H9 (cell line): ENCODE measurements at regions not wholly inside any gene's neighbourhood (a gene's known extent, or its start where the extent isn't known, plus 50 kb on each side); places are given as distances from the start of the nearest gene placed in this dataset.

Experiments
- DNase-seq: peaks from one replicate; pipeline ENCODE4 v3.0.0-alpha.2; 2017
- H2AFZ ChIP-seq: one replicate; pipeline ENCODE4 v1.6.1; 2013; ENCODE audit warnings: mild to moderate bottlenecking, low read length, control low read depth, moderate library complexity
- H2AK5ac ChIP-seq: 2 replicates; pipeline ENCODE4 v1.6.1; 2013; ENCODE audit warnings: low read length, control low read depth, mixed read lengths; ENCODE audit not compliant: insufficient read length
- H2BK120ac ChIP-seq: one replicate; pipeline ENCODE4 v1.6.1; 2013; ENCODE audit warnings: low read depth, mild to moderate bottlenecking, low read length, control low read depth, inconsistent platforms; ENCODE audit not compliant: poor library complexity, severe bottlenecking
- H2BK12ac ChIP-seq: 2 replicates; pipeline ENCODE4 v1.6.1; 2013; ENCODE audit warnings: low read length, control low read depth, mixed read lengths, low read depth; ENCODE audit not compliant: insufficient read length
- H2BK15ac ChIP-seq: 2 replicates; pipeline ENCODE4 v1.6.1; 2013; ENCODE audit warnings: low read depth, low read length, control low read depth
- H2BK20ac ChIP-seq: one replicate; pipeline ENCODE4 v1.6.1; 2013; ENCODE audit warnings: low read depth, mild to moderate bottlenecking, low read length, control low read depth, inconsistent platforms; ENCODE audit not compliant: poor library complexity, severe bottlenecking
- H2BK5ac ChIP-seq: 2 replicates; pipeline ENCODE4 v1.6.1; 2013; ENCODE audit warnings: low read length, control low read depth, mixed read lengths; ENCODE audit not compliant: insufficient read length
- H3K14ac ChIP-seq: 2 replicates; pipeline ENCODE4 v1.6.1; 2013; ENCODE audit warnings: low read length, control low read depth; ENCODE audit not compliant: insufficient read depth
- H3K18ac ChIP-seq: 2 replicates; pipeline ENCODE4 v1.6.1; 2013; ENCODE audit warnings: low read depth, mild to moderate bottlenecking, mixed read lengths, low read length, control low read depth; ENCODE audit not compliant: insufficient read length
- H3K23ac ChIP-seq: 2 replicates; pipeline ENCODE4 v1.6.1; 2013; ENCODE audit warnings: low read length, control low read depth, mixed read lengths, low read depth; ENCODE audit not compliant: insufficient read length
- H3K23me2 ChIP-seq: 2 replicates; pipeline ENCODE4 v1.6.1; 2013; ENCODE audit warnings: low read depth, mild to moderate bottlenecking, mixed read lengths, low read length, control low read depth; ENCODE audit not compliant: insufficient read length, poor library complexity, severe bottlenecking
- H3K27ac ChIP-seq: 2 replicates; pipeline ENCODE4 v1.5.1; 2013; ENCODE audit warnings: low read length, control low read depth, mixed read lengths, low read depth; ENCODE audit not compliant: insufficient read length
- H3K27me3 ChIP-seq: 2 replicates; pipeline ENCODE4 v1.6.1; 2013; ENCODE audit warnings: low read length, control low read depth, inconsistent platforms; ENCODE audit not compliant: insufficient read depth
- H3K4ac ChIP-seq: 2 replicates; pipeline ENCODE4 v1.6.1; 2013; ENCODE audit warnings: low read depth, mild to moderate bottlenecking, control low read depth, inconsistent platforms, low read length, moderate library complexity
- H3K4me1 ChIP-seq: 2 replicates; pipeline ENCODE4 v1.6.1; 2013; ENCODE audit warnings: low read length, control low read depth, inconsistent platforms; ENCODE audit not compliant: insufficient read depth
- H3K4me2 ChIP-seq: 2 replicates; pipeline ENCODE4 v1.6.1; 2013; ENCODE audit warnings: low read length, control low read depth, mixed read lengths; ENCODE audit not compliant: insufficient read length, insufficient read depth
- H3K56ac ChIP-seq: 2 replicates; pipeline ENCODE4 v1.6.1; 2013; ENCODE audit warnings: low read depth, mild to moderate bottlenecking, mixed read lengths, low read length, control low read depth; ENCODE audit not compliant: insufficient read length
- H3K79me1 ChIP-seq: 2 replicates; pipeline ENCODE4 v1.6.1; 2013; ENCODE audit warnings: low read depth, mild to moderate bottlenecking, moderate library complexity, low read length, control low read depth, inconsistent platforms; ENCODE audit not compliant: insufficient read depth, poor library complexity, severe bottlenecking
- H3K79me2 ChIP-seq: 2 replicates; pipeline ENCODE4 v1.6.1; 2013; ENCODE audit warnings: low read length, control low read depth, inconsistent platforms; ENCODE audit not compliant: insufficient read depth
- H3K9ac ChIP-seq: 2 replicates; pipeline ENCODE4 v1.6.1; 2013; ENCODE audit warnings: low read length, control low read depth, mixed read lengths; ENCODE audit not compliant: insufficient read length; ENCODE audit errors: extremely low read depth
- H3K9me3 ChIP-seq: one replicate; pipeline ENCODE4 v1.6.1; 2013; ENCODE audit warnings: low read depth, low read length, inconsistent platforms; ENCODE audit not compliant: control insufficient read depth
- H3T11ph ChIP-seq: one replicate; pipeline ENCODE4 v1.6.1; 2013; ENCODE audit warnings: mild to moderate bottlenecking, low read length, control low read depth, inconsistent platforms
- H4K20me1 ChIP-seq: one replicate; pipeline ENCODE4 v1.6.1; 2013; ENCODE audit not compliant: control insufficient read depth, insufficient read length, insufficient read depth
- H4K5ac ChIP-seq: 2 replicates; pipeline ENCODE4 v1.6.1; 2013; ENCODE audit warnings: low read depth, mild to moderate bottlenecking, mixed read lengths, low read length, control low read depth; ENCODE audit not compliant: insufficient read length
- H4K8ac ChIP-seq: replicated peaks from 2 replicates; pipeline ENCODE4 v1.6.1; 2013; ENCODE audit warnings: low read length, control low read depth, mixed read lengths, low read depth; ENCODE audit not compliant: insufficient read length
- H4K91ac ChIP-seq: 2 replicates; pipeline ENCODE4 v1.6.1; 2013; ENCODE audit warnings: low read depth, mild to moderate bottlenecking, moderate library complexity, mixed read lengths, low read length, control low read depth; ENCODE audit not compliant: insufficient read length
- H3K27ac Mint-ChIP-seq, 3 experiments: 2 replicates in 2 of 3; 3 replicates in 1 of 3; pipeline ENCODE4 v1.8.0; 2020 to 2021; ENCODE audit warnings: mixed read lengths in 3 of 3, mild to moderate bottlenecking in 1 of 3, moderate library complexity in 1 of 3
- H3K27me3 Mint-ChIP-seq: 2 replicates; pipeline ENCODE4 v1.8.0; 2021; ENCODE audit warnings: low read depth, mild to moderate bottlenecking, moderate library complexity, mixed read lengths
- H3K36me3 Mint-ChIP-seq, 3 experiments: 2 replicates in 2 of 3; 3 replicates in 1 of 3; pipeline ENCODE4 v1.8.0; 2020 to 2021; ENCODE audit warnings: low read depth in 3 of 3, mixed read lengths in 3 of 3; ENCODE audit not compliant: insufficient read depth in 1 of 3
- H3K4me1 Mint-ChIP-seq, 2 experiments: 2 replicates each; pipeline ENCODE4 v1.8.0; 2020; ENCODE audit warnings: mixed read lengths in 2 of 2
- H3K4me3 Mint-ChIP-seq, 2 experiments: 2 replicates in 1 of 2; 3 replicates in 1 of 2; pipeline ENCODE4 v1.8.0; 2020 to 2021; ENCODE audit warnings: mild to moderate bottlenecking in 2 of 2, mixed read lengths in 2 of 2, moderate library complexity in 1 of 2
- H3K9me3 Mint-ChIP-seq, 2 experiments: 2 replicates in 1 of 2; 3 replicates in 1 of 2; pipeline ENCODE4 v1.8.0; 2020; ENCODE audit warnings: mild to moderate bottlenecking in 2 of 2, mixed read lengths in 2 of 2, moderate library complexity in 1 of 2
- CTCF ChIP-seq: fragments of 200-600 bp; sonication (generic); conservative IDR thresholded peaks from 3 replicates; pipeline ENCODE4 v1.8.0; 2021; ENCODE audit warnings: antibody characterized with exemption, mild to moderate bottlenecking
- WGBS: extraction: QIAGEN DNeasy Blood & Tissue Kit; methylation state at CpG from one replicate; pipeline ENCODE4 v1.1.7; 2013; ENCODE audit warnings: missing lambda C conversion rate, low lambda C conversion rate, mixed read lengths; ENCODE audit not compliant: insufficient read length; ENCODE audit errors: extremely low coverage; 5-methylcytosine and 5-hydroxymethylcytosine counted together

- Histone ChIP-seq H3K9ac (no peak overlapping the region), H2AFZ (no peak overlapping the region), H4K5ac (no peak overlapping the region), H3K79me2 (no peaks in the 10 kb centered on the region), H3K79me1 (no peaks in the 10 kb centered on the region), H3K23ac (no peak overlapping the region), H3K27me3 (no peaks in the 10 kb centered on the region), H3K18ac (no peak overlapping the region), H2AK5ac (no peak overlapping the region), H3T11ph (no peak overlapping the region), H4K8ac (no peak overlapping the region), H3K4me2 (no peak overlapping the region), H3K56ac (no peak overlapping the region), H3K14ac (no peak overlapping the region), H4K91ac (no peak overlapping the region), H2BK12ac (no peak overlapping the region), H2BK5ac (no peak overlapping the region), H2BK120ac (no peak overlapping the region), H4K20me1 (no peaks in the 10 kb centered on the region), H3K4me1 (no peaks in the 10 kb centered on the region), H3K27ac (no peak overlapping the region), H2BK15ac (no peak overlapping the region), H3K9me3 (no peaks in the 10 kb centered on the region), H2BK20ac (no peak overlapping the region), H3K4ac (no peak overlapping the region), H3K23me2 (no peaks in the 10 kb centered on the region)
- peaks cover 2 to 3% of the 10 kb centered on the region in 2 experiments for H3K4me1 Mint-ChIP-seq
- TF ChIP-seq CTCF, result no peak
- WGBS, result no CpG with 5 or more reads among the region's 3 CpGs
- DNase-seq, result no peak
- H3K36me3 Mint-ChIP-seq, result peaks cover 9 to 16% (median 13%) of the 10 kb centered on the region in 3 experiments; a peak in 6 of 7 replicates
- H3K4me3 Mint-ChIP-seq, result no peak overlapping the region; a peak in 1 of 5 replicates
- no peak overlapping the region for H3K27ac Mint-ChIP-seq
- no peaks in the 10 kb centered on the region for H3K27me3 Mint-ChIP-seq
- peaks cover 11 to 22% of the 10 kb centered on the region in 2 experiments for H3K9me3 Mint-ChIP-seq
Measured at GRCh38 chr16:17683281-17683680, 212.5 kb upstream of the XYLT1 start.
